SU-DHL-6 (cell line): ENCODE measurements at regions not wholly inside any gene's neighbourhood (a gene's known extent, or its start where the extent isn't known, plus 50 kb on each side); places are given as distances from the start of the nearest gene placed in this dataset.

Experiments
- H2AFZ ChIP-seq: fragments of 200-600 bp; sonication (generic); 2 replicates; pipeline ENCODE4 v1.6.1; 2014; ENCODE audit warnings: low read depth, mild to moderate bottlenecking, moderate library complexity, mixed read lengths, antibody characterized with exemption, low read length; ENCODE audit not compliant: severe bottlenecking
- H3F3A ChIP-seq: fragments of 200-600 bp; shearing (Covaris generic); 2 replicates; pipeline ENCODE4 v1.6.0; 2016; ENCODE audit warnings: antibody characterized with exemption, mild to moderate bottlenecking; ENCODE audit not compliant: insufficient read depth
- H3K27ac ChIP-seq: fragments of 200-600 bp; sonication (generic); 2 replicates; pipeline ENCODE4 v1.5.1; 2016; ENCODE audit warnings: low read depth, mild to moderate bottlenecking, low read length, moderate library complexity, mixed read lengths
- H3K27me3 ChIP-seq: fragments of 200-600 bp; sonication (generic), shearing (Covaris generic); 2 replicates; pipeline ENCODE4 v1.6.0; 2014; ENCODE audit warnings: mild to moderate bottlenecking, low read length
- H3K36me3 ChIP-seq: fragments of 200-600 bp; sonication (generic); 2 replicates; pipeline ENCODE4 v1.6.1; 2014; ENCODE audit warnings: mild to moderate bottlenecking, low read length, mixed read lengths
- H3K4me2 ChIP-seq: fragments of 300-600, 200-600 bp; shearing (Covaris generic), sonication (generic); 2 replicates; pipeline ENCODE4 v1.6.0; 2014; ENCODE audit warnings: low read length, low read depth, mild to moderate bottlenecking; ENCODE audit not compliant: poor library complexity, severe bottlenecking
- H3K4me3 ChIP-seq: fragments of 200-600 bp; sonication (generic); 2 replicates; pipeline ENCODE4 v1.5.1; 2014; ENCODE audit warnings: antibody characterized with exemption, low read length, mild to moderate bottlenecking, mixed read lengths; ENCODE audit not compliant: insufficient read depth, poor library complexity, severe bottlenecking
- H3K79me2 ChIP-seq: fragments of 200-600 bp; sonication (generic); 2 replicates; pipeline ENCODE4 v1.6.1; 2014; ENCODE audit warnings: mild to moderate bottlenecking, low read length, moderate library complexity; ENCODE audit not compliant: insufficient read depth
- H3K9ac ChIP-seq: fragments of 200-600 bp; sonication (generic); 2 replicates; pipeline ENCODE4 v1.7.0; 2014; ENCODE audit warnings: mild to moderate bottlenecking, low read length
- H3K9me2 ChIP-seq: fragments of 200-600 bp; sonication (generic); replicated peaks from 2 replicates; pipeline ENCODE4 v1.6.1; 2014; ENCODE audit warnings: low read length; ENCODE audit not compliant: insufficient read depth
- H3K9me3 ChIP-seq: fragments of 200-600 bp; sonication (generic); 2 replicates; pipeline ENCODE4 v1.6.1; 2014; ENCODE audit warnings: low read length, mixed read lengths; ENCODE audit not compliant: insufficient read depth
- H4K20me1 ChIP-seq: fragments of 200-600 bp; sonication (generic); 2 replicates; pipeline ENCODE4 v1.6.1; 2014; ENCODE audit warnings: low read depth, mild to moderate bottlenecking, antibody characterized with exemption, low read length, moderate library complexity, mixed read lengths
- CTCF ChIP-seq: fragments of 200-600 bp; sonication (generic); IDR thresholded peaks from one replicate; pipeline ENCODE4 v1.5.1; 2017; ENCODE audit warnings: antibody characterized with exemption, mild to moderate bottlenecking, low read length, moderate library complexity; ENCODE audit not compliant: insufficient read depth, poor library complexity, severe bottlenecking
- EZH2phosphoT487 ChIP-seq: fragments of 200-600 bp; sonication (generic), shearing (Covaris generic); conservative IDR thresholded peaks from 2 replicates; pipeline ENCODE4 v1.6.1; 2018; ENCODE audit warnings: mild to moderate bottlenecking, antibody characterized with exemption, low read length, moderate library complexity, mixed read lengths

GRCh38 chr7:16068183-16068582 is 353.2 kb downstream of the CRPPA start:
- no peaks in the 10 kb centered on the region for H3K27me3 ChIP-seq
- no peaks in the 10 kb centered on the region for H4K20me1 ChIP-seq
- H2AFZ ChIP-seq: no peak overlapping the region
- no peak overlapping the region for H3K4me2 ChIP-seq
- no peak overlapping the region for H3K4me3 ChIP-seq
- no peaks in the 10 kb centered on the region for H3K9me3 ChIP-seq
- no peaks in the 10 kb centered on the region for H3F3A ChIP-seq
- H3K9me2 ChIP-seq: no peaks in the 10 kb centered on the region
- no peak overlapping the region for H3K27ac ChIP-seq
- H3K79me2 ChIP-seq: no peaks in the 10 kb centered on the region
- no peak overlapping the region for H3K9ac ChIP-seq
- TF ChIP-seq CTCF: no peak
- no peak for TF ChIP-seq EZH2phosphoT487
- no peaks in the 10 kb centered on the region for H3K36me3 ChIP-seq

DNA sequence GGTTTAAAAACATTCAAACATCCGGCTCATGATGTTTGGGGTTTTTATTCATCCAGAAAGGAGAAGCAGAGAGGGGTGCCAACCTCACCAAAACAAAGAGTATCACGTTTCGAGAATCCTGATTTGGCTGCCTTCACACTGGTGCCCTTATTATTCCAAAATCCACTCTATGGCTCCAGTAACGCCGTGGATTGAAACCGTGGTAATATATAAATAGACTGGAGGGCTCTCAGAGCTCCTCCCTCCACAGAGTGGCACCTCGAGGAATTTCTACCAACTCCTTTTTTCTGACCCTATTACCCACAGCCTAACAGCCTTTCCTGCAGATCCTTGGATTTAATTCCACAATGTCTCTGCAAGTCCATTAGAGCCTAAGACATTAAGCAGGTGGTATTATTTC is 353.6 kb downstream of the CRPPA start:
- Histone ChIP-seq H3K27ac (no peak overlapping the region), H2AFZ (no peak overlapping the region), H3K4me3 (no peak overlapping the region), H3K36me3 (no peaks in the 10 kb centered on the region), H3K9ac (no peak overlapping the region), H3K9me2 (no peaks in the 10 kb centered on the region), H3K27me3 (no peaks in the 10 kb centered on the region), H3K4me2 (no peak overlapping the region), H4K20me1 (no peaks in the 10 kb centered on the region), H3F3A (no peaks in the 10 kb centered on the region), H3K79me2 (no peaks in the 10 kb centered on the region), H3K9me3 (no peaks in the 10 kb centered on the region)
- TF ChIP-seq CTCF: no peak
- no peak for TF ChIP-seq EZH2phosphoT487

DNA sequence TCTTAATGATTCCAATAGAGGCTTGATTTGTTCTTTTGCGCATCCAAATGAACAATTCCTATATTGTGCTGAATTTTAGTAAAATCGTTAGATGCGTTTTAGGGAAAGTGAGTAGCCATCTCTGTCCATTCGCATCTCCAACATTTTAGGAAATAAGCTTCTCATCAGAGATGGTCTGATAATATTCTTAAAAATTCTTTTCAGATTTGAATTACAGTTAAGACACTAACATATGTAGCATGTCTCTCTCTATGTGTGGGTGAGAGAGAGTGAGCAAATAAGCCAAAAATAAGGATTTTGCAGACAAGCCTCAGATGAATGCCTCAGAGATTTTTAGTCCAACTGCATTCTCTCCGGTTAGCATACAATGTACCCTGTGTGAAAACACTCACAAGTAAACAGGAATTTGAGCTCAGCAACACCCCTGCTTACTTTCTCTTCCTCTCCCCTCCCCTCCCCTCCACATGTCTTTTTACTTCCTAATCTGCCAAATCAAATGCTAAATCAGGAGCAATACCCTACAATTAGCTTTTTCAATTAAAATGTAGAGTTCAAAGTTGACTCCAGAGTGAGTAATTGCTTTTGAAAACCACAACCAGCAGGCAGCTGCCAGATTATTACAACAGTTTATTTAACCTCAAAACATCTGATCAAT is 354.4 kb downstream of the CRPPA start:
- Histone ChIP-seq H3K4me2 (no peak overlapping the region), H3K27ac (no peak overlapping the region), H3K36me3 (no peaks in the 10 kb centered on the region), H3K4me3 (no peak overlapping the region), H3F3A (no peaks in the 10 kb centered on the region), H3K27me3 (no peaks in the 10 kb centered on the region), H4K20me1 (no peaks in the 10 kb centered on the region), H3K9me2 (no peaks in the 10 kb centered on the region), H2AFZ (no peak overlapping the region), H3K79me2 (no peaks in the 10 kb centered on the region), H3K9ac (no peak overlapping the region), H3K9me3 (no peaks in the 10 kb centered on the region)
- no peak for TF ChIP-seq EZH2phosphoT487
- no peak for TF ChIP-seq CTCF
